Fibroblast of lung (primary cell): ENCODE measurements at regions not wholly inside any gene's neighbourhood (a gene's known extent, or its start where the extent isn't known, plus 50 kb on each side); places are given as distances from the start of the nearest gene placed in this dataset.

ENCODE experiments used
- DNase-seq, 2 donors: peaks; one replicate each; pipeline versions ENCODE4 v3.0.0 to v3.0.0-alpha.2; 2010; ENCODE audit warnings: low read depth in 2 of 2
- H2AFZ ChIP-seq: 2 replicates; pipeline ENCODE4 v1.5.1; 2012; ENCODE audit warnings: low read length, control low read depth, inconsistent platforms
- H3K27ac ChIP-seq: 2 replicates; pipeline ENCODE4 v1.5.1; 2011; ENCODE audit warnings: low read length, control low read depth; ENCODE audit not compliant: insufficient read depth
- H3K27me3 ChIP-seq: 2 replicates; pipeline ENCODE4 v1.5.1; 2011; ENCODE audit warnings: mild to moderate bottlenecking, low read length; ENCODE audit not compliant: control insufficient read depth, insufficient read depth
- H3K36me3 ChIP-seq: 2 replicates; pipeline ENCODE4 v1.5.1; 2011; ENCODE audit warnings: low read length; ENCODE audit not compliant: control insufficient read depth, insufficient read depth
- H3K4me1 ChIP-seq: 2 replicates; pipeline ENCODE4 v1.5.1; 2011; ENCODE audit warnings: low read length; ENCODE audit not compliant: control insufficient read depth, insufficient read depth; ENCODE audit errors: extremely low read depth
- H3K4me2 ChIP-seq: 2 replicates; pipeline ENCODE4 v1.5.1; 2011; ENCODE audit warnings: low read length, control low read depth; ENCODE audit not compliant: insufficient read depth; ENCODE audit errors: extremely low read depth
- H3K4me3 ChIP-seq, 4 experiments: fragments of 200-600 bp in 1 of 4; sonication (generic) in 1 of 4; replicated peaks in 1 of 4; 2 replicates each; pipeline ENCODE4 v1.5.1; 2011 to 2016; ENCODE audit warnings: low read length in 4 of 4, low read depth in 3 of 4, mild to moderate bottlenecking in 3 of 4, control low read depth in 2 of 4, inconsistent platforms in 1 of 4, mixed read lengths in 1 of 4; ENCODE audit not compliant: insufficient read depth in 1 of 4; ENCODE audit errors: control extremely low read depth in 1 of 4
- H3K79me2 ChIP-seq: 2 replicates; pipeline ENCODE4 v1.5.1; 2012; ENCODE audit warnings: mild to moderate bottlenecking, low read length, inconsistent platforms; ENCODE audit not compliant: control insufficient read depth, insufficient read depth
- H3K9ac ChIP-seq: 2 replicates; pipeline ENCODE4 v1.5.1; 2011; ENCODE audit warnings: mild to moderate bottlenecking, low read length, control low read depth; ENCODE audit not compliant: insufficient read depth
- H3K9me3 ChIP-seq: 2 replicates; pipeline ENCODE4 v1.5.1; 2012; ENCODE audit warnings: low read depth, low read length; ENCODE audit not compliant: control insufficient read depth, insufficient read depth
- H4K20me1 ChIP-seq: 2 replicates; pipeline ENCODE4 v1.5.1; 2011; ENCODE audit warnings: low read length; ENCODE audit not compliant: control insufficient read depth, insufficient read depth; ENCODE audit errors: extremely low read depth
- CTCF ChIP-seq, 2 donors: IDR thresholded peaks in 1 of 2; conservative IDR thresholded peaks in 1 of 2; 1 replicate in 1 of 2; 2 replicates in 1 of 2; pipeline ENCODE4 v1.5.1; 2011 to 2012; ENCODE audit warnings: low read length in 2 of 2, control low read depth in 1 of 2, inconsistent platforms in 1 of 2, low read depth in 1 of 2, mild to moderate bottlenecking in 1 of 2
- EZH2 ChIP-seq: IDR thresholded peaks from 2 replicates; pipeline ENCODE4 v1.5.1; 2012; ENCODE audit warnings: low read length, control low read depth, mild to moderate bottlenecking; ENCODE audit errors: missing control alignments

GRCh38 chr7:380139-380485, 90.1 kb downstream of the FOXL3 start:
- Histone ChIP-seq H3K9me3 (no peaks in the 10 kb centered on the region), H3K27ac (no peak overlapping the region), H3K9ac (no peak overlapping the region), H3K36me3 (no peaks in the 10 kb centered on the region), H3K79me2 (no peaks in the 10 kb centered on the region), H3K4me1 (no peaks in the 10 kb centered on the region), H2AFZ (no peak overlapping the region), H3K4me3 (no peak overlapping the region), H3K4me2 (no peak overlapping the region), H4K20me1 (no peaks in the 10 kb centered on the region), H3K27me3 (no peaks in the 10 kb centered on the region)
- DNase-seq = no peak
- no peak for TF ChIP-seq CTCF (conservative IDR thresholded peaks at IDR 0.05 in 1 of 2, IDR thresholded peaks at IDR 0.05 in 1 of 2; ENCODE audit: low read depth in 1 of 2, low read length in 2 of 2)
- TF ChIP-seq EZH2 = no peak

DNA sequence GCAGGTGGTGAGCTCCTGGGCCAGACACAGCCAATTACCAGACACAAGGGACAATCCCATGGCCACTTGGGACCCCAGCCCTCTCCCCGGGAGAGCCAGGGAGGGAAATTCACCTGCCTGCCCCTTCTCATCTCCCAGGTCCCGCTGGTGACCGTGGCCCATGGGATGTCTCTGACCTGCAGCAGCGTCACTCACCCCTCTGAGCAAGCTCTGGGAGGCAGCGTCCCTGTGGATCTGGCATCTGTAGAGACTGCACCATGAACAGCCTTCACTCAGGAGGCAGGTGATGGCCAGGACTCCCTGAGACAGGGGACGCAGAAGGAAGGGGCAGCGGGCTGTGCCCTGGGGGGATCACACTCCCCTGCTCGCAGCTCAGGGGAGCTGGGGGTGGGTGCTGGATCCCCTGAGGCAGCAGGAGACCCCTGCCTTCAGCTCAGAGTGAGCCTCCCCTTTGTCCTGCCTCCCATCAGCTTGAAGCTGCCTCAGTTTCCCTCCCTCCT, 90.8 kb downstream of the FOXL3 start:
- Histone ChIP-seq H2AFZ (no peak overlapping the region), H3K9ac (no peak overlapping the region), H3K79me2 (no peaks in the 10 kb centered on the region), H3K27me3 (no peaks in the 10 kb centered on the region), H3K4me1 (no peaks in the 10 kb centered on the region), H3K4me2 (no peak overlapping the region), H3K4me3 (no peak overlapping the region), H3K27ac (no peak overlapping the region), H3K9me3 (no peaks in the 10 kb centered on the region), H4K20me1 (no peaks in the 10 kb centered on the region), H3K36me3 (no peaks in the 10 kb centered on the region)
- DNase-seq = no peak
- no peak for TF ChIP-seq CTCF (conservative IDR thresholded peaks at IDR 0.05 in 1 of 2, IDR thresholded peaks at IDR 0.05 in 1 of 2; ENCODE audit: low read depth in 1 of 2, low read length in 2 of 2)
- TF ChIP-seq EZH2 = no peak

DNA sequence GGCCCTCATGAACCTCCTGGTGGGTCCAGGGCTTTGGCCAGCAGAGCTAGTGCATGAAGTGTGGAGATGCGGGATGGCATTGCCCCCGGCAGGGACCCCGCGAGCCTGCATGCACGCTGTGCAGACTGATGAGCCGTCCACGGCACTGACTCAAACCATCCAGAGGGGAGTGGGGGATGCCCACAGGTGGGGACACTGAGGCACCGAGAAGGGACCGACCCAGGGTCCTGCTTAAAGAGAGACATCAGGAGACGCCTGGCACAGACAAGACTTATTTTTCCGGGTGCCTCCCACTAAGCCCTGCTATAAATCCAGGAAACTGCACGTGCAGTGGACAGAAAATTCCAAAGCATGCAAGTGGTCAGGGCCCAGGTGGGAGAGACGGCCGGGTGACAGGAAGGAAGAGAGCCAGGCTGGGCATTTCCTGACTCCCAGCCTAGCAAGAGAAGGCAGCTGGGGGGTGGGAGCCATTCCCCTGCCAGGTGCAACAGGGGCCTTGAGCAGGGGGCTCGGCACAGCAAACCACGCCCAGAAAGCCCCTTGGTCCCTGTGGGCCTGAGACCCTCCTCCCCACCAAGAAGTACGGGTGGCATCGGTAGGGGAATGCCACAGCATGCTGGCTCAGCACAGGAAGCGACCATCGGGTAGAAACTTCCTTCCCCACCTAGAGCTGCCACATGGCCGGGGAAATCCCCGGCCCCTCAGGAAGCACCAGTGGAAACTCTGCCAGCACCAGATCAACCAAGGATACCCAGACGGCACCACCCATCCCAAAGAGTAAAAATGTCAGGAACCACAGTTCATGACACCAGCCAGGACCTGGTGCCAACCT, 91.5 kb downstream of the FOXL3 start:
- no peak overlapping the region for H3K9ac ChIP-seq
- no peaks in the 10 kb centered on the region for H4K20me1 ChIP-seq
- H3K36me3 ChIP-seq = no peaks in the 10 kb centered on the region
- H3K4me2 ChIP-seq = no peak overlapping the region
- no peak for DNase-seq
- H3K27ac ChIP-seq = no peak overlapping the region
- TF ChIP-seq EZH2 (no peak), CTCF (conservative IDR thresholded peaks at IDR 0.05 in 1 of 2, IDR thresholded peaks at IDR 0.05 in 1 of 2; ENCODE audit: low read depth in 1 of 2, low read length in 2 of 2) (no peak)
- H3K9me3 ChIP-seq = no peaks in the 10 kb centered on the region
- no peak overlapping the region for H2AFZ ChIP-seq
- no peaks in the 10 kb centered on the region for H3K27me3 ChIP-seq
- no peak overlapping the region for H3K4me3 ChIP-seq
- no peaks in the 10 kb centered on the region for H3K79me2 ChIP-seq
- H3K4me1 ChIP-seq = no peaks in the 10 kb centered on the region
